ENCODE measurements at regions not wholly inside any gene's neighbourhood (a gene's known extent, or its start where the extent isn't known, plus 50 kb on each side); places are given as distances from the start of the nearest gene placed in this dataset.

DNA sequence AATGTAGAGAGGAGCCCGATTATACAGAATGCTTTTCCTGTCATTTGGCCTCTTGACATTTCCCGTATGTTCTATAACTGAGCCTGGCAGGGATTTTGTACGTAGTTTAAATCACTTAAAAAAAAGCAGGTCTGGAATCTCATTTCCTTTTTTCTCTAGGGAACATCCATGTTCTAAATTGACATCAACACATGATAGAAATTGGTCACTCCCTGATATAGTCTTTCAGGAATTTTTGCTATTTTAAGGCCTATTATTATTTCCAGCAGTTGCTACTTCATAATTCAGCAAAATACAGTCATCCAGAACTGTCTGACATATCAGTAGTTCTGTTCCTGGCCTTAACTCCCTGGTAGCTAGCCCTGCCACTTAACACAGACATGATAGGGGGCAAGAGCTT lies 565.7 kb upstream of the ZEB2 start:
- no peak for DNase-seq (ENCODE audit: low spot score)
- TF ChIP-seq, protein P1, sequence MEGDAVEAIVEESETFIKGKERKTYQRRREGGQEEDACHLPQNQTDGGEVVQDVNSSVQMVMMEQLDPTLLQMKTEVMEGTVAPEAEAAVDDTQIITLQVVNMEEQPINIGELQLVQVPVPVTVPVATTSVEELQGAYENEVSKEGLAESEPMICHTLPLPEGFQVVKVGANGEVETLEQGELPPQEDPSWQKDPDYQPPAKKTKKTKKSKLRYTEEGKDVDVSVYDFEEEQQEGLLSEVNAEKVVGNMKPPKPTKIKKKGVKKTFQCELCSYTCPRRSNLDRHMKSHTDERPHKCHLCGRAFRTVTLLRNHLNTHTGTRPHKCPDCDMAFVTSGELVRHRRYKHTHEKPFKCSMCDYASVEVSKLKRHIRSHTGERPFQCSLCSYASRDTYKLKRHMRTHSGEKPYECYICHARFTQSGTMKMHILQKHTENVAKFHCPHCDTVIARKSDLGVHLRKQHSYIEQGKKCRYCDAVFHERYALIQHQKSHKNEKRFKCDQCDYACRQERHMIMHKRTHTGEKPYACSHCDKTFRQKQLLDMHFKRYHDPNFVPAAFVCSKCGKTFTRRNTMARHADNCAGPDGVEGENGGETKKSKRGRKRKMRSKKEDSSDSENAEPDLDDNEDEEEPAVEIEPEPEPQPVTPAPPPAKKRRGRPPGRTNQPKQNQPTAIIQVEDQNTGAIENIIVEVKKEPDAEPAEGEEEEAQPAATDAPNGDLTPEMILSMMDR (IDR thresholded peaks at IDR 0.05) = no peak
- no peak for ATAC-seq (ENCODE audit: low FRiP score)

DNA sequence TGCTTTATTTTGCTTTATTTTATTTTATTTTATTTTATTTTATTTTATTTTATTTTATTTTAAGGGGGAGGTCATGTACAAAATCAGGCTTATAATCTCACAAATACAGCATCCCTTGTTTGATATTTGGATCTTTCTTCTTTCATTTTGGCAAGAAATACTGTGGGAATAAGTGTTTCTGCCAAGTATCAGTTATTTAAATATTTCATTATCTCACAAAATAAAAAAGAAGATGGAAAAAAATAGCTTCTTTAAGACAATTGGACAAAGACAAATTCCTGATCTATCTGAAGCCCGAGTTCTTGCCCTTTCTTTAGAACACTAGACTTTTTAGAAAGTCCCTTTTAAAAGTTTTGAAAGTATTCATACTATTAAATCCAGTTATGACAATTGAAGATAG lies 560.5 kb upstream of the ZEB2 start:
- no peak for DNase-seq (ENCODE audit: low spot score)

DNA sequence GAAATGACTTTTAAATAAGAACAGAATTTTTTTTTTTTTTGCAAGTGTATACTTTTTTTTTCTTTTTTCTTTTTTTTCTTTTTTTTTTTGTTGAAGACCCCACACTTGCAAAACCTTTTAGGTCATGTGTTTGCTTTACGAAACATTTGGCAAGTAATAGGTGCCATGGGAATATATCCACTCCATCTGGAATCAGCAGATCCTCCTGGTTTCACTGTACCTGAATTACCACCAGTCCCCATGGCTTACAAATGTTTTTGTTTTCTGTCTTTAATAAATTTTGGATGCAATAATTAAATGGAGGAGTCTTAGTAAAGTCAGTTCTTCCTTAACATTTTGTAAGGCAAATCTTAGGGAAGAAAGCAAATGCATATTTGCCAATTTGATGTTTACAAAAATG lies 559.7 kb upstream of the ZEB2 start:
- TF ChIP-seq, protein P1 (IDR thresholded peaks at IDR 0.05) = no peak
- no peak for ATAC-seq (ENCODE audit: low FRiP score)
- no peak for DNase-seq (ENCODE audit: low spot score)

More for the DNA sequence above, 560.5 kb upstream of the ZEB2 start:
- ATAC-seq (ENCODE audit: low FRiP score) = no peak
- TF ChIP-seq, protein P1 (IDR thresholded peaks at IDR 0.05) = no peak

DNA sequence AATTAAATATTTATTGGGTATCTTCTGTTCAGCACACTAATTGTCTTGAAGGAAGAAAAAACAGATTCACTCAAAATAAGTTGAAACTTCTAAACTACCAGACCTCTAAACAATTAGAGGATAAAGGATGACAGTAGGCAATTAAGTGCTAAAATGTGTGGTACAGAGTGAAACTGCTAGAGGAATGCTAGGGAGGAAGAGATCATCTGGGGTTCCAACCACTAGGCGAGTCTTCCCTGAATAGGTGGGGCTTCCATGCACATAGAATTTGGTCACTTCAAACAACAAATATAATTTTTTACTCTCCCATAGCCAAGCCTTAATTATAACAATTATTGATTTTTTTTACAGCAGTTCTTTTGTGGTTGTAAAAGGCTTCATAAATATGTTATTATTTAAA lies 559.0 kb upstream of the ZEB2 start:
- ATAC-seq (ENCODE audit: low FRiP score) (no peak), DNase-seq (ENCODE audit: low spot score) (no peak)
- TF ChIP-seq, protein P1 (IDR thresholded peaks at IDR 0.05) = no peak

DNA sequence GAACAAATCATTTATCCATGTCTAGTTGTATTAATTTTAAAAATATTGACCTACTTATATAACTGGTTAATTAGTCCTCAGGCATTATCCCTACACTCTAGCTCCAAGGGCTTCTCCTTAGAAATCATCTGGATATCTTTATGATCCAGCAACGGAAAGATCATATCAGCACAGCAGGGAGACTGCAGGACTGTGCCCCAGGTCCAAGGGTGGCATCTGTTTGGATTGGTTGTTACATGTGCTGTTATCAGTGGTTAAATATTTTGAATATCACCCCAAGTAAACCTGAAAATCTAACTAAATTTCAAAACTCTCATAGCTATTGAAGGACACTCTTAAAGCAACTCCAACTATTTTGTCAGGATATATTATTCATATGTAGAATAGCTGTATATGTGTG lies 556.2 kb upstream of the ZEB2 start:
- TF ChIP-seq, protein P1 (IDR thresholded peaks at IDR 0.05) = no peak
- ATAC-seq (ENCODE audit: low FRiP score) (no peak), DNase-seq (ENCODE audit: low spot score) (no peak)

DNA sequence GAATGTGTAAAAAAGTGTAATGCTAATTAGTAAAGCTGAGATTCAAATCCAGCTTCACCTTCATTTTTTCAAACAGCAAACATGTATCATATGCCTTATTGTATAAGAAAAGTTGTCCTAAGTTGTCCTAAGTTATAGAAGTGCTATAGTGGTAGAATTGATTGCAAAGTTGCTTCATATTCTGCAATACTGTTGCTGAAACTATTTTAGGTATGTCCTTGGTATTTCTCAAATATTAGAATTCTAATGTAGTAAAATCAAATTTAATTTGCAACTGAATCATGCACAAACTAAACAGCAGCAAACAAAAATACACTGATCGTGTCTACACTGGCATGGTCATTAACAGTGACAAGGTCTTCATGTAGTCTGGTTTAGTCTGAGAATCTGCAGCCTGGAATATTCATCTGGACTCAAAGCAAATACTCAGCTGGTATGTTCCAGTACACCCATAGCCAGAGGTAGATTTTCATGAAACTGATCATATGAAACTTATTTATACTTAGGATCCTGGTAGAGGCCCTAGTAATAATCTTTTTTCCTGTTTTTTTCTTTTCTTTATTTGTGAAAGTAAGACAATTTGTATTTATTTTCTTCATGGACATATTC lies 555.6 kb upstream of the ZEB2 start:
- TF ChIP-seq, protein P1 (IDR thresholded peaks at IDR 0.05) = no peak
- ATAC-seq (ENCODE audit: low FRiP score) (no peak), DNase-seq (ENCODE audit: low spot score) (no peak)

DNA sequence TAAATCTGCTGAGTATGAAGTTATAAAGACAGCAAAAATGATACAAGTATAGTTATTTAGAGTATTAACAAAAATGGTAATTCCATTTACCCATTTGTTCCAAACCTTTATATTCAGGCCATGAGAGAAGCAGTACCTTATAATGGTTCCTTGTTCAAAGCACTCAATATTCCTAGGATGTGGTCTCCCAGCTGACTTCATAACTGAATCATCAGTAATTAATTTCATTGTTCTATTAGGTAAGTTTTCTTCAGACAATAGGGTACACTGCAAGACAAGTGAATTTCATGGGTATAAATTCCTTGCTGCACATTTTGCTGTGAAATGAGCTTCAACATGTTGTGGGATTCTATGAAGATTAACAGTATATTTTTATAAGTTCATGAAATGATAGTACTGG lies 550.8 kb upstream of the ZEB2 start:
- DNase-seq (ENCODE audit: low spot score) (no peak), ATAC-seq (ENCODE audit: low FRiP score) (no peak)
- TF ChIP-seq, protein P1 (IDR thresholded peaks at IDR 0.05) = no peak

Measured in omental fat pad (tissue), 3 donors.